Dendritic cell treated with granulocyte-macrophage colony-stimulating factor and Interleukin-4, amounts not matched to agents 40 ng/mL and 50 ng/mL, for 4 days (primary cell): ENCODE measurements at regions not wholly inside any gene's neighbourhood (a gene's known extent, or its start where the extent isn't known, plus 50 kb on each side); places are given as distances from the start of the nearest gene placed in this dataset.
"Not testable (repeated sequence)": the region's sequence is repeated elsewhere in the genome, so short reads cannot be mapped to it uniquely, and the experiment has no call there.

Experiments used
- H3K27ac Mint-ChIP-seq: one replicate; pipeline ENCODE4 v1.8.0; 2022; ENCODE audit warnings: mild to moderate bottlenecking, mixed read lengths
- H3K27me3 Mint-ChIP-seq: one replicate; pipeline ENCODE4 v1.8.0; 2022; ENCODE audit warnings: mild to moderate bottlenecking, mixed read lengths
- H3K36me3 Mint-ChIP-seq: one replicate; pipeline ENCODE4 v1.8.0; 2022; ENCODE audit warnings: low read depth, mixed read lengths
- H3K4me1 Mint-ChIP-seq: one replicate; pipeline ENCODE4 v1.8.0; 2022; ENCODE audit warnings: low read depth, mixed read lengths
- H3K4me3 Mint-ChIP-seq: one replicate; pipeline ENCODE4 v1.8.0; 2022; ENCODE audit warnings: mild to moderate bottlenecking, moderate library complexity, mixed read lengths
- H3K9me3 Mint-ChIP-seq: one replicate; pipeline ENCODE4 v1.8.0; 2022; ENCODE audit warnings: mixed read lengths
- intact Hi-C: fragments of 100-400 bp; cut with micrococcal nuclease; formaldehyde crosslinking; loops from one replicate; pipeline ENCODE4 v1.15.0; 2022

DNA sequence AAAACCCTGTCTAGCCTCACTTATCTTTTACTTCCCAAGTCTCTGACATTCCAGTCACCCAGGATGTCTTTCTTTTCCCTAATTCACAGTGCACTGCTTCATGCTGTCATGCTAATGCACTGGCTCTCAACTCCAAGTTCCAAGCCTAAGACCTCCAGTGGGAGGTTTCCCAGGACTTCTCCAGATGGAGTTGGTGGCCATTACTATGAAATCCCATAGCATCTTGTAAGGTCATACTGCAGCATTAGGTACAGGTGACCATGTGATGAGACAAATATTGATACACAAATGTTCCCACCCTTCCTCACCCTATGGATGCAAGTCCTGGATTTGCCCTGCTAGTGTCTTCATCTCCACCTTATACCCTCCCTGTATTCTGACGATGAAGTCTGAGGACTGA lies 138.6 kb upstream of the PRICKLE2 start:
- Mint-ChIP-seq H3K4me3 (no peak overlapping the region), H3K27me3 (no peaks in the 10 kb centered on the region), H3K4me1 (no peaks in the 10 kb centered on the region), H3K36me3 (no peaks in the 10 kb centered on the region), H3K9me3 (no peaks in the 10 kb centered on the region), H3K27ac (no peak overlapping the region)
- intact Hi-C loops, result no loop called here

DNA sequence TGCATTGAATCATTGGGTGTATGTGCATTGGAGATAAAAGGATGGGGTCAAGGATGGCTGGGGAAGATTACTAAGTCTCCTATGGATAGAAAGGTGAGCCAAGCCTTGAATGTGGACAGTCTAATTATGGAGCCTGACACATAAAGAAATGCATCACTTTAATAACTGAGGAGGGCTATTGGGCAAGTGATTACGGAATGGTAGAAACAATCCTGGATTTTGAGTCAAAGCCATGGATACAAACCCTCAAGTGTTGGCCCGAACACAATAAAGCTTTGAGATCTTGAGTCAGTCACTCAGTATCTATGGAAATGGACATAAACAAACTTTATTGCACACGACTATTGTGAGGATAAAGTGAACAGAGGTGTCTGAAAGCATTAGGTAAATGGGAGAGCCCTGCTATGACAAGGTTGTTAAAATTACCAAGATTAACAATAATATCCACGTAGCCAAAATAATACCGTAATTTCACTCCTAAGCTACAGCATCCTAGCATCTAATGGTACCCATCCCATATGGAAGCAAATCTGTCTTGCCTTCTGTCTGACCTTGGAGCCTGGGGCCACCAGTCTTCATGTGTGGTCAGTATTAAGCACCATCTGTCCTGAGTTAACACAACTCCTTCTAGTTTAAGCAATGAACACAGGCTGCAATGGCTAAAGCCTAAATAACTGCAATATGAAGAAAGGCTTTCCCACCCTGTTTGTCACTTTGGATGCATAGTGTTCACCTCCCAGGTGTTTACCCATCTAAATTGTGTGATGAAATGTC lies 136.9 kb upstream of the PRICKLE2 start:
- H3K27me3 Mint-ChIP-seq, result no peaks in the 10 kb centered on the region
- intact Hi-C loops, result no loop called here
- H3K9me3 Mint-ChIP-seq, result no peaks in the 10 kb centered on the region
- H3K4me3 Mint-ChIP-seq, result no peak overlapping the region
- no peaks in the 10 kb centered on the region for H3K4me1 Mint-ChIP-seq
- H3K27ac Mint-ChIP-seq, result no peak overlapping the region
- no peaks in the 10 kb centered on the region for H3K36me3 Mint-ChIP-seq

DNA sequence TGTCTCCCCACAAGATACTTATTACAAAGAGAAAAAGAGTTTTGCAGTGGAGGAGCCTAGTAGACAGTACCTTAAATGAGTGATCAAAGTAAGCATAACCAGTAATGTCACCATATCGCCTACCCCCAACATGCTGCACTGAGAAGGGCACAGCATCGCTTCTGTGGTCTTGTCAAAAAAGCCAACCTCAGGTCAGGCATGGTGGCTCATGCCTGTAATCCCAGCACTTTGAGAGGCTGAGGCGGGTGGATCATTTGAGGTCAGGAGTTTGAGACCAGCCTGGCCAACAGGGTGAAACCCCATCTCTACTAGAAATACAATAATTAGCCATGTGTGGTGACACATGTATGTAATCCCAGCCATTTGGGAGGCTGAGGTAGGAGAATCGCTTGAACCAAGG lies 135.8 kb upstream of the PRICKLE2 start:
- H3K27ac Mint-ChIP-seq, H3K9me3 Mint-ChIP-seq, H3K4me3 Mint-ChIP-seq, H3K36me3 Mint-ChIP-seq, intact Hi-C loops, H3K27me3 Mint-ChIP-seq, H3K4me1 Mint-ChIP-seq: not testable (repeated sequence)

GRCh38 chr3:64360280-64360679 lies 135.0 kb upstream of the PRICKLE2 start:
- intact Hi-C loops, result no loop called here
- no peaks in the 10 kb centered on the region for H3K27me3 Mint-ChIP-seq
- H3K9me3 Mint-ChIP-seq, result no peaks in the 10 kb centered on the region
- H3K27ac Mint-ChIP-seq, result no peak overlapping the region
- H3K4me3 Mint-ChIP-seq, result no peak overlapping the region
- H3K4me1 Mint-ChIP-seq, result no peaks in the 10 kb centered on the region
- H3K36me3 Mint-ChIP-seq, result no peaks in the 10 kb centered on the region

DNA sequence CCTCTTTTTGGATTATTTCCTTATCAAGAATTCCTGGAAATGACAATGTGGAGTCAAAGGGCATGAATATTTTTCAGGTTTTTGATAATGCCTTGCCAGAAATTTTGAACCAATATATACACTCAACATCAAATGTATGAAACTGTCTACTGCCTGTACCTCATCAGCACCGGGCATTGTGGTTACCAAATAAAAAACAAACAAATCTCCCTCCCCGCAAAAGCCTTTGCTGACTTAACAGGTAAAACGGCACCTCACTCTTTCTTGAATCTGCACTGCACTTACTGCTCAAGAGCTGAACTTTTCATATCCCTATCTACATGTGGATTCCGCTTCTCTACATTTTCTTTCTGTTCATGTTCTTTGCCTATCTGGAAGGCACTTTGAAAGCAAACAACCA lies 134.5 kb upstream of the PRICKLE2 start:
- intact Hi-C loops, result no loop called here
- Mint-ChIP-seq H3K9me3 (no peaks in the 10 kb centered on the region), H3K27ac (no peak overlapping the region), H3K27me3 (no peaks in the 10 kb centered on the region), H3K36me3 (no peaks in the 10 kb centered on the region), H3K4me3 (no peak overlapping the region), H3K4me1 (no peaks in the 10 kb centered on the region)

DNA sequence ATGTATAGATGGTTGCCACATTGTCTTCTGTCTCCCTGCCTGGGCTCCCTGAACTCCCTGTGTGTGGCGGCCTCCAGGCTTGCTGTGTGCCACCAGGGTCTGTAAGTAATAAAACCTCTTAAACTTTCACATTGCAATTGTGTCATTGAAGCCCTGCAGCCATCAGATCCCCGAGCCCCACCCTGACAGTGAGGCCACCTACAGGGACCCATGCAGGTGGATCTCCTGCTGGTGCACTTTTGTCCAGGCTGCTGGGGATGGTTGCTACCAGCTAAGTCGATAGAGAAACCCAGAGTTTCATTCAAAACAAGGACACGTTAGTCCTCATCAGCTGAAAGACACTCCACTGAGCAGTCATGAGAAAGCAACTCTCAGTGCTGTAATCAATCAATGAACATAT lies 133.6 kb upstream of the PRICKLE2 start:
- no peaks in the 10 kb centered on the region for H3K9me3 Mint-ChIP-seq
- no peak overlapping the region for H3K4me3 Mint-ChIP-seq
- H3K27ac Mint-ChIP-seq, result no peak overlapping the region
- no peaks in the 10 kb centered on the region for H3K27me3 Mint-ChIP-seq
- intact Hi-C loops, result no loop called here
- H3K36me3 Mint-ChIP-seq, result no peaks in the 10 kb centered on the region
- no peaks in the 10 kb centered on the region for H3K4me1 Mint-ChIP-seq

DNA sequence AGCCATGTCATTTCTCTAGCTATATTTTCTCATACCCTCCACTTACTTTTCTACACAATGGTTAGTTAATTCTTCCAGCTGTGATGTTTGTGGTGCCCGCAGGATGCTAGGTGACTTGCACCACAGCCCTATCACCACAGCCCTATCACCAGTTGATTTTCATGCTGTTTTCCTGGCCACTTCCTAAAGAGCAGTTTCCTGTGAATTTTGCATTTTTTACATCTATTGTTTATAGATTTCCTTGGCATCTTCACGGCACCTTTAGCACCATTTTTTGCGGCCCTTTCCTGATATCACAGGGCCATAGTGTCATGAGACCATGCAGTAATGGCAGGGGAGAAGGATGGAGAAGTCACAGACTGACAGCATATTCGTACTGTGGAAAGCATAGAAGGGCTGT lies 132.9 kb upstream of the PRICKLE2 start:
- Mint-ChIP-seq H3K4me3 (no peak overlapping the region), H3K4me1 (no peaks in the 10 kb centered on the region), H3K27me3 (no peaks in the 10 kb centered on the region), H3K27ac (no peak overlapping the region), H3K9me3 (no peaks in the 10 kb centered on the region), H3K36me3 (no peaks in the 10 kb centered on the region)
- intact Hi-C loops, result no loop called here

DNA sequence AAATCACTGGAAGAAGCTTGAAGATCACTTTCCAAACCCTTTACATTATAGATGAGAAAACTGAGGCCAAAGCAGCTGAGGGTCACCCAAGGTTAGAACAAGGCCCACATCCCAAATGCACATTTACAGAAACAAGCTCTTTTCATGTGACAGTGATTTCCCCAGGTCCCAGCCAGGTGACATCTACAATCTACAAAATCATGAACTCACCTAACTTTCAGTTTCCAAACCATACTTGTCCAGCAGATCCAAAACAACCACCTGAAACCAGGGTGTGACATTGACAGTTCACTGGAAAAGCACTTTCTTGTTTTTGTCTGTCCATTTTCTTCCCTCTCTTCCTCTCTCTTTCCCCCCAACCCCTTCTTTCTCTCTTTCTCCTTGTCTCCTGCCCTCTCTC lies 132.2 kb upstream of the PRICKLE2 start:
- Mint-ChIP-seq H3K9me3 (no peaks in the 10 kb centered on the region), H3K4me1 (no peaks in the 10 kb centered on the region), H3K27me3 (no peaks in the 10 kb centered on the region), H3K36me3 (no peaks in the 10 kb centered on the region), H3K27ac (no peak overlapping the region), H3K4me3 (no peak overlapping the region)
- intact Hi-C loops, result no loop called here

DNA sequence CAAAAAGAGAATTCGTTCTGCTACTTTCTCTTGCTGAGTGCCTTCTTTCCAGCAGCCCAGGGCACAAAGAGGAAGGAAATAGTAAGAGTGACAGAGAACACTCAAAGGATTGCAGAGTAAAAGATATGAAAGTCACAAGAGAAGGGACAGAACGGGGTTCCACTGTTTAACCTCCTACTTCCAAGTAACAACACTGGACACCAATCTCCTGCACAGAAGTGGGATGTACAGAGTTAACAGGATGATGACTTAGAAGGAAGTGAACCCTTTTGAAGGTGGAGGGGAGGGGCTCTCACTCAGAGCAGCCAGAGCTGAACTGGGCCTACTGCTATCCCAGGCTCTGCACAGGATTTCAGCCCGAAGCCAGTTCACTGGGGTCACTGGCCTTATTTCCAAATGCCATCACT lies 130.1 kb upstream of the PRICKLE2 start:
- intact Hi-C loops, result no loop called here
- H3K4me3 Mint-ChIP-seq, result no peak overlapping the region
- H3K9me3 Mint-ChIP-seq, result no peaks in the 10 kb centered on the region
- no peak overlapping the region for H3K27ac Mint-ChIP-seq
- H3K36me3 Mint-ChIP-seq, result no peaks in the 10 kb centered on the region
- H3K27me3 Mint-ChIP-seq, result no peaks in the 10 kb centered on the region
- no peaks in the 10 kb centered on the region for H3K4me1 Mint-ChIP-seq

DNA sequence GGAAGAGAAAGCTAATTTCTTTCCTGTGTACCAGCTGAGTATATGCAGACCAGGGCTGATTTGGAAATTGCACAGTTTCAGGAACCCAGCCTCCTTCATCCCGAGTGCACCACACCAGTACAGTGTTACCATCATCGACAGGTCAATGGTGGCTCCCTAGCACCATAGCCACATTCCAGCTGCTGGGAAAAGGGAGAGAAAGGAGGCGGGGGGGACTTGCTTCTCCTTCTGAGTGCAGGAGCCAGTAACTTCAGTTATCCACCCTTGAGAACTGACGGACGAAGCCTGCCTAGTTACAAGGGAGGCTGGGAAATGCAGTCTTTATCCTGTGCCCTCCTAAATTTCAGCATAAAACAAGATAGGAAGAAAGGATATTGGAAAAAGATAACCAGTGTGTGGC lies 129.7 kb upstream of the PRICKLE2 start:
- intact Hi-C loops, result no loop called here
- H3K36me3 Mint-ChIP-seq, result no peaks in the 10 kb centered on the region
- H3K4me3 Mint-ChIP-seq, result no peak overlapping the region
- H3K4me1 Mint-ChIP-seq, result no peaks in the 10 kb centered on the region
- no peaks in the 10 kb centered on the region for H3K27me3 Mint-ChIP-seq
- H3K9me3 Mint-ChIP-seq, result no peaks in the 10 kb centered on the region
- H3K27ac Mint-ChIP-seq, result no peak overlapping the region

GRCh38 chr3:64354221-64354620 lies 129.0 kb upstream of the PRICKLE2 start:
- no peak overlapping the region for H3K4me3 Mint-ChIP-seq
- H3K27me3 Mint-ChIP-seq, result no peaks in the 10 kb centered on the region
- H3K27ac Mint-ChIP-seq, result no peak overlapping the region
- no peaks in the 10 kb centered on the region for H3K36me3 Mint-ChIP-seq
- intact Hi-C loops, result no loop called here
- no peaks in the 10 kb centered on the region for H3K9me3 Mint-ChIP-seq
- no peaks in the 10 kb centered on the region for H3K4me1 Mint-ChIP-seq

GRCh38 chr3:64353226-64353625 lies 128.0 kb upstream of the PRICKLE2 start:
- H3K27ac Mint-ChIP-seq, result no peak overlapping the region
- no peak overlapping the region for H3K4me3 Mint-ChIP-seq
- no peaks in the 10 kb centered on the region for H3K9me3 Mint-ChIP-seq
- H3K4me1 Mint-ChIP-seq, result no peaks in the 10 kb centered on the region
- intact Hi-C loops, result no loop called here
- H3K36me3 Mint-ChIP-seq, result no peaks in the 10 kb centered on the region
- H3K27me3 Mint-ChIP-seq, result no peaks in the 10 kb centered on the region

DNA sequence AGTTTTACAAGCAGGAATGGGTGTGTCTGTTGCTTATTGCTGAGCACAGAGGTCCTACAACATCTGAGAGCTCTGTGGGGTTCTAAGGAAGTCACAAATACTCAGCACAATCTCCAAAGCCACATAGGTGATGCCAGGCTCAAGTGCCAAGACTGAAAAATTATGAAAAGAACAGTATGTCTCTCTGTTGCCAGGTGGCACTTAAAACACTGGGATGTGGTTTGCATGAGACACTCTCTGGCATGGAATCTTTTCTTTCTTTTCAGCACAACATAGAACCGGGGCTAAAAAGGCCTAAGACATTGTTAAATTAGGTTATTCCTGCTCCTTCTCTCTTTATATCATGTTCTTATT lies 127.3 kb upstream of the PRICKLE2 start:
- Mint-ChIP-seq H3K9me3 (no peaks in the 10 kb centered on the region), H3K27ac (no peak overlapping the region), H3K4me1 (no peaks in the 10 kb centered on the region), H3K27me3 (no peaks in the 10 kb centered on the region), H3K36me3 (no peaks in the 10 kb centered on the region), H3K4me3 (no peak overlapping the region)
- intact Hi-C loops, result no loop called here

- Mint-ChIP-seq H3K4me3 (no peak overlapping the region), H3K4me1 (no peaks in the 10 kb centered on the region), H3K36me3 (no peaks in the 10 kb centered on the region), H3K27me3 (no peaks in the 10 kb centered on the region), H3K9me3 (no peaks in the 10 kb centered on the region), H3K27ac (no peak overlapping the region)
- intact Hi-C loops, result no loop called here
These were observed 126.7 kb upstream of the PRICKLE2 start for GRCh38 chr3:64351713-64352638.
